ENCODE measurements at regions not wholly inside any gene's neighbourhood (a gene's known extent, or its start where the extent isn't known, plus 50 kb on each side); places are given as distances from the start of the nearest gene placed in this dataset.

- no peak for TF ChIP-seq EZH2 (IDR thresholded peaks at IDR 0.05)
- no peak for TF ChIP-seq POLR2AphosphoS5 (IDR thresholded peaks at IDR 0.05; ENCODE audit: borderline replicate concordance, low read depth, low read length)
- TF ChIP-seq FOXP2 (optimal IDR thresholded peaks at IDR 0.05; ENCODE audit: control extremely low read depth, extremely low read length, insufficient read depth), result no peak
Measured at GRCh38 chr7:88681682-88682081, 77.8 kb upstream of the ZNF804B start.

Measured in SK-N-MC (cell line).